GM18873 (cell line): ENCODE measurements at regions not wholly inside any gene's neighbourhood (a gene's known extent, or its start where the extent isn't known, plus 50 kb on each side); places are given as distances from the start of the nearest gene placed in this dataset.
"Not testable (repeated sequence)": the region's sequence is repeated elsewhere in the genome, so short reads cannot be mapped to it uniquely, and the experiment has no call there.

Experiments
- ATAC-seq: cut with Tn5 transposase; IDR thresholded peaks from one replicate; pipeline ENCODE4 v1.9.1; 2021; ENCODE audit warnings: mild to moderate bottlenecking, moderate library complexity, moderate number of reproducible peaks; ENCODE audit not compliant: unreplicated experiment, low FRiP score

- no peak for ATAC-seq
Measured at GRCh38 chr2:192535956-192536921, 341.5 kb upstream of the TMEFF2 start.

- no peak for ATAC-seq
Measured at GRCh38 chr2:192534072-192534471, 339.3 kb upstream of the TMEFF2 start.

- ATAC-seq, result not testable (repeated sequence)
Measured at GRCh38 chr2:192524642-192525251, 330.0 kb upstream of the TMEFF2 start.

- not testable (repeated sequence) for ATAC-seq
Measured at GRCh38 chr2:192524214-192524613, 329.5 kb upstream of the TMEFF2 start.

- ATAC-seq, result no peak
Measured at GRCh38 chr2:192515937-192516336, 321.2 kb upstream of the TMEFF2 start.

GRCh38 chr2:192513575-192513974, 318.8 kb upstream of the TMEFF2 start:
- no peak for ATAC-seq

GRCh38 chr2:192507836-192508450, 313.2 kb upstream of the TMEFF2 start:
- ATAC-seq, result not testable (repeated sequence)

- no peak for ATAC-seq
Measured at GRCh38 chr2:192500550-192501200, 305.9 kb upstream of the TMEFF2 start.

- ATAC-seq, result no peak
Measured at GRCh38 chr2:192499476-192499875, 304.7 kb upstream of the TMEFF2 start.

- no peak for ATAC-seq
Measured at GRCh38 chr2:192498747-192499146, 304.0 kb upstream of the TMEFF2 start.

- not testable (repeated sequence) for ATAC-seq
Measured at GRCh38 chr2:192488158-192488557, 293.4 kb upstream of the TMEFF2 start.

- ATAC-seq, result no peak
Measured at GRCh38 chr2:192487636-192488035, 292.9 kb upstream of the TMEFF2 start.

- ATAC-seq, result no peak
Measured at GRCh38 chr2:192484903-192485302, 290.2 kb upstream of the TMEFF2 start.

GRCh38 chr2:192480984-192481383, 286.3 kb upstream of the TMEFF2 start:
- ATAC-seq, result no peak

- no peak for ATAC-seq
Measured at GRCh38 chr2:192473331-192473730, 278.6 kb upstream of the TMEFF2 start.

- no peak for ATAC-seq
Measured at GRCh38 chr2:192471982-192472381, 277.2 kb upstream of the TMEFF2 start.

- no peak for ATAC-seq
Measured at GRCh38 chr2:192469612-192470011, 274.9 kb upstream of the TMEFF2 start.

GRCh38 chr2:192467953-192468660, 273.4 kb upstream of the TMEFF2 start:
- no peak for ATAC-seq

- no peak for ATAC-seq
Measured at GRCh38 chr2:192465141-192465540, 270.4 kb upstream of the TMEFF2 start.

GRCh38 chr2:192459422-192459821, 264.7 kb upstream of the TMEFF2 start:
- no peak for ATAC-seq
